CD4-positive, alpha-beta T cell (primary cell): ENCODE measurements at regions not wholly inside any gene's neighbourhood (a gene's known extent, or its start where the extent isn't known, plus 50 kb on each side); places are given as distances from the start of the nearest gene placed in this dataset.

Experiments used
- ATAC-seq: fragments of 200-7000 bp; cut with Tn5 transposase; one replicate; pipeline ENCODE4 v1.10.0; 2022; ENCODE audit warnings: mild to moderate bottlenecking; ENCODE audit not compliant: poor library complexity
- CTCF ChIA-PET: fragments of 350-600 bp; sonication (Branson Sonifier 250); formaldehyde crosslinking; loops from one replicate; lab custom pipeline; 2021; ENCODE audit warnings: antibody characterized with exemption, inconsistent platforms; lab: Charles Lee
- POLR2A ChIA-PET: fragments of 350-600 bp; sonication (Branson Sonifier 250); formaldehyde crosslinking; loops from one replicate; lab custom pipeline; 2021; ENCODE audit warnings: antibody characterized with exemption, inconsistent platforms; lab: Charles Lee
- DNase-seq, 14 experiments: peaks; one replicate each; pipeline ENCODE4 v3.0.0-alpha.2; 2013 to 2020; ENCODE audit warnings: mixed read lengths in 2 of 14
- H3K27ac ChIP-seq, 2 donors: one replicate each; pipeline versions ENCODE4 v1.5.1 to v1.7.0; 2013; ENCODE audit warnings: low read length in 2 of 2, low read depth in 1 of 2, mild to moderate bottlenecking in 1 of 2
- H3K27me3 ChIP-seq, 2 experiments: 1 replicate in 1 of 2; 2 replicates in 1 of 2; pipeline versions ENCODE4 v1.6.1 to v1.7.0; 2013; ENCODE audit warnings: low read length in 2 of 2, control low read depth in 1 of 2, mild to moderate bottlenecking in 1 of 2, moderate library complexity in 1 of 2; ENCODE audit not compliant: insufficient read depth in 2 of 2, control insufficient read depth in 1 of 2
- H3K36me3 ChIP-seq: one replicate; pipeline ENCODE4 v1.6.1; 2013; ENCODE audit warnings: low read length, control low read depth; ENCODE audit not compliant: insufficient read depth
- H3K4me1 ChIP-seq: one replicate; pipeline ENCODE4 v1.6.1; 2013; ENCODE audit warnings: low read length, control low read depth; ENCODE audit not compliant: insufficient read depth
- H3K4me3 ChIP-seq: one replicate; pipeline ENCODE4 v1.5.1; 2013; ENCODE audit warnings: mild to moderate bottlenecking, low read length, moderate library complexity
- H3K9me3 ChIP-seq, 2 experiments: 1 replicate in 1 of 2; 2 replicates in 1 of 2; pipeline versions ENCODE4 v1.6.1 to v1.7.0; 2013; ENCODE audit warnings: low read length in 2 of 2, mild to moderate bottlenecking in 2 of 2, control low read depth in 1 of 2, moderate library complexity in 1 of 2; ENCODE audit not compliant: control insufficient read depth in 1 of 2, insufficient read depth in 1 of 2
- H3K27ac Mint-ChIP-seq: one replicate; pipeline ENCODE4 v1.8.0; 2020; ENCODE audit warnings: mixed read lengths
- H3K27me3 Mint-ChIP-seq: one replicate; pipeline ENCODE4 v1.8.0; 2021; ENCODE audit warnings: mixed read lengths
- H3K36me3 Mint-ChIP-seq: one replicate; pipeline ENCODE4 v1.8.0; 2021; ENCODE audit warnings: low read depth, mixed read lengths
- H3K4me1 Mint-ChIP-seq: one replicate; pipeline ENCODE4 v1.8.0; 2021; ENCODE audit warnings: low read depth, mixed read lengths
- H3K4me3 Mint-ChIP-seq: one replicate; pipeline ENCODE4 v1.8.0; 2020; ENCODE audit warnings: mild to moderate bottlenecking, mixed read lengths
- H3K9me3 Mint-ChIP-seq: one replicate; pipeline ENCODE4 v1.8.0; 2020; ENCODE audit warnings: mixed read lengths
- CTCF ChIP-seq: fragments of 200-600 bp; IDR thresholded peaks from one replicate; pipeline ENCODE4 v1.8.0; 2022; ENCODE audit warnings: antibody characterized with exemption, mild to moderate bottlenecking
- intact Hi-C, 2 experiments: fragments of 100-400 bp; cut with DNase I in 1 of 2; cut with micrococcal nuclease in 1 of 2; formaldehyde crosslinking; loops; one replicate each; pipeline versions ENCODE4 v1.15.1 to v1.9.0; 2023 to 2025; cut with DNase I, micrococcal nuclease

GRCh38 chr4:144300616-144301015 lies 160.1 kb upstream of the GYPA start:
- intact Hi-C loops, result no loop called here
- DNase-seq, result no peak
- peaks cover 0 to 3% of the 10 kb centered on the region in 2 experiments for H3K27me3 ChIP-seq
- H3K4me1 ChIP-seq, result no peaks in the 10 kb centered on the region
- H3K36me3 Mint-ChIP-seq, result no peaks in the 10 kb centered on the region
- no peaks in the 10 kb centered on the region for H3K36me3 ChIP-seq
- no peak overlapping the region for H3K4me3 Mint-ChIP-seq
- TF ChIP-seq CTCF, result no peak
- H3K27me3 Mint-ChIP-seq, result no peaks in the 10 kb centered on the region
- H3K4me1 Mint-ChIP-seq, result no peaks in the 10 kb centered on the region
- H3K4me3 ChIP-seq, result no peak overlapping the region
- POLR2A ChIA-PET, result no interaction called here
- H3K9me3 ChIP-seq, result no peaks in the 10 kb centered on the region
- no peak overlapping the region for H3K27ac ChIP-seq
- CTCF ChIA-PET, result no interaction called here
- ATAC-seq, result no peak
- H3K9me3 Mint-ChIP-seq, result peaks cover 3% of the 10 kb centered on the region
- H3K27ac Mint-ChIP-seq, result no peak overlapping the region

GRCh38 chr4:144302704-144303536 lies 162.4 kb upstream of the GYPA start:
- no peaks in the 10 kb centered on the region for H3K36me3 ChIP-seq
- Mint-ChIP-seq H3K4me3 (no peak overlapping the region), H3K9me3 (no peaks in the 10 kb centered on the region), H3K27me3 (no peaks in the 10 kb centered on the region), H3K4me1 (no peaks in the 10 kb centered on the region), H3K27ac (no peak overlapping the region), H3K36me3 (no peaks in the 10 kb centered on the region)
- H3K27me3 ChIP-seq, result peaks cover 0 to 3% of the 10 kb centered on the region in 2 experiments
- ATAC-seq, result no peak
- ChIA-PET POLR2A (no interaction called here), CTCF (no interaction called here)
- H3K4me1 ChIP-seq, result no peaks in the 10 kb centered on the region
- TF ChIP-seq CTCF, result no peak
- DNase-seq, result no peak
- H3K4me3 ChIP-seq, result no peak overlapping the region
- no peaks in the 10 kb centered on the region for H3K9me3 ChIP-seq
- H3K27ac ChIP-seq, result no peak overlapping the region
- intact Hi-C loops, result no loop called here

- no peak overlapping the region for H3K27ac Mint-ChIP-seq
- no peak for DNase-seq
- no peak overlapping the region for H3K4me3 Mint-ChIP-seq
- intact Hi-C loops, result no loop called here
- no peak for ATAC-seq
- H3K9me3 Mint-ChIP-seq, result no peaks in the 10 kb centered on the region
- no peak for TF ChIP-seq CTCF
- H3K4me1 Mint-ChIP-seq, result no peaks in the 10 kb centered on the region
- H3K27ac ChIP-seq, result no peak overlapping the region
- ChIA-PET POLR2A (no interaction called here), CTCF (no interaction called here)
- no peaks in the 10 kb centered on the region for H3K4me1 ChIP-seq
- peaks cover 0 to 3% of the 10 kb centered on the region in 2 experiments for H3K27me3 ChIP-seq
- H3K27me3 Mint-ChIP-seq, result no peaks in the 10 kb centered on the region
- no peaks in the 10 kb centered on the region for H3K36me3 ChIP-seq
- no peaks in the 10 kb centered on the region for H3K9me3 ChIP-seq
- no peak overlapping the region for H3K4me3 ChIP-seq
- H3K36me3 Mint-ChIP-seq, result no peaks in the 10 kb centered on the region
Measured at GRCh38 chr4:144304025-144304424, 163.5 kb upstream of the GYPA start.
